ENCODE measurements at regions not wholly inside any gene's neighbourhood (a gene's known extent, or its start where the extent isn't known, plus 50 kb on each side); places are given as distances from the start of the nearest gene placed in this dataset.
A peak's percentile ranks its signal among the peaks of the same experiment; 100 is the strongest.

- Mint-ChIP-seq H3K4me3 (ENCODE audit: unreplicated experiment) (no peak overlapping the region), H3K4me1 (ENCODE audit: low read depth, unreplicated experiment) (peaks cover 14% of the 10 kb centered on the region), H3K9me3 (ENCODE audit: unreplicated experiment) (peaks cover 4% of the 10 kb centered on the region), H3K27me3 (ENCODE audit: unreplicated experiment) (no peaks in the 10 kb centered on the region), H3K36me3 (ENCODE audit: unreplicated experiment) (no peaks in the 10 kb centered on the region), H3K27ac (ENCODE audit: unreplicated experiment) (no peak overlapping the region)
- TF ChIP-seq, protein P1, sequence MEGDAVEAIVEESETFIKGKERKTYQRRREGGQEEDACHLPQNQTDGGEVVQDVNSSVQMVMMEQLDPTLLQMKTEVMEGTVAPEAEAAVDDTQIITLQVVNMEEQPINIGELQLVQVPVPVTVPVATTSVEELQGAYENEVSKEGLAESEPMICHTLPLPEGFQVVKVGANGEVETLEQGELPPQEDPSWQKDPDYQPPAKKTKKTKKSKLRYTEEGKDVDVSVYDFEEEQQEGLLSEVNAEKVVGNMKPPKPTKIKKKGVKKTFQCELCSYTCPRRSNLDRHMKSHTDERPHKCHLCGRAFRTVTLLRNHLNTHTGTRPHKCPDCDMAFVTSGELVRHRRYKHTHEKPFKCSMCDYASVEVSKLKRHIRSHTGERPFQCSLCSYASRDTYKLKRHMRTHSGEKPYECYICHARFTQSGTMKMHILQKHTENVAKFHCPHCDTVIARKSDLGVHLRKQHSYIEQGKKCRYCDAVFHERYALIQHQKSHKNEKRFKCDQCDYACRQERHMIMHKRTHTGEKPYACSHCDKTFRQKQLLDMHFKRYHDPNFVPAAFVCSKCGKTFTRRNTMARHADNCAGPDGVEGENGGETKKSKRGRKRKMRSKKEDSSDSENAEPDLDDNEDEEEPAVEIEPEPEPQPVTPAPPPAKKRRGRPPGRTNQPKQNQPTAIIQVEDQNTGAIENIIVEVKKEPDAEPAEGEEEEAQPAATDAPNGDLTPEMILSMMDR (IDR thresholded peaks at IDR 0.05; ENCODE audit: partially characterized antibody, unreplicated experiment): no peak
- DNase-seq: no peak
Observed at GRCh38 chr16:52054326-52054725, 492.6 kb downstream of the TOX3 start.

DNA sequence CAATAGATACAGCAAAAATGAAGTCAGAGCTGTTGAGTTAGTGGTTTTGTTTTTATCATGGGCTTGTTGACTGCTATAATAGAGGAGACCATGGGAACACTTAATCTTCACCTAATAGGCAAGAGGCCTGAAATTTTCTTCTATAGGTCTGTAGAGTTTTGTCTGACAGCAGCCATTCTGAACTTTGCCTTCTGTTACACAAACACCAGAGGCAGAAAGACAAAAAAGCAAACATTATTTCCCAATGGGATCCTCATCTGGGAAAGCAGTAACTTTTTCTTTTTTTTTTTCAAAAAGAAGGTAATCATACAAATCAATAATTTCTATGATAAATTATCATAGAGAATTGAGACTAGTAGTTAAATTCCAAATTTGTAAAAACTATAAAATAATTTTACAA lies 494.1 kb downstream of the TOX3 start:
- peaks cover 14% of the 10 kb centered on the region for H3K4me1 Mint-ChIP-seq (ENCODE audit: low read depth, unreplicated experiment)
- H3K27ac Mint-ChIP-seq (ENCODE audit: unreplicated experiment): no peak overlapping the region
- peaks cover 4% of the 10 kb centered on the region for H3K9me3 Mint-ChIP-seq (ENCODE audit: unreplicated experiment)
- H3K36me3 Mint-ChIP-seq (ENCODE audit: unreplicated experiment): no peaks in the 10 kb centered on the region
- TF ChIP-seq, protein P1 (IDR thresholded peaks at IDR 0.05; ENCODE audit: partially characterized antibody, unreplicated experiment): no peak
- no peak overlapping the region for H3K4me3 Mint-ChIP-seq (ENCODE audit: unreplicated experiment)
- DNase-seq: no peak
- no peaks in the 10 kb centered on the region for H3K27me3 Mint-ChIP-seq (ENCODE audit: unreplicated experiment)

GRCh38 chr16:52051414-52052172 lies 495.4 kb downstream of the TOX3 start:
- peaks cover 2% of the 10 kb centered on the region for H3K36me3 Mint-ChIP-seq (ENCODE audit: unreplicated experiment)
- DNase-seq: no peak
- peak overlapping the region; percentile 49 for H3K27ac Mint-ChIP-seq (ENCODE audit: unreplicated experiment)
- H3K9me3 Mint-ChIP-seq (ENCODE audit: unreplicated experiment): peaks cover 4% of the 10 kb centered on the region
- peak overlapping the region; percentile 26 for H3K4me3 Mint-ChIP-seq (ENCODE audit: unreplicated experiment)
- H3K4me1 Mint-ChIP-seq (ENCODE audit: low read depth, unreplicated experiment): peaks cover 14% of the 10 kb centered on the region
- TF ChIP-seq, protein P1 (IDR thresholded peaks at IDR 0.05; ENCODE audit: partially characterized antibody, unreplicated experiment): no peak
- no peaks in the 10 kb centered on the region for H3K27me3 Mint-ChIP-seq (ENCODE audit: unreplicated experiment)

DNA sequence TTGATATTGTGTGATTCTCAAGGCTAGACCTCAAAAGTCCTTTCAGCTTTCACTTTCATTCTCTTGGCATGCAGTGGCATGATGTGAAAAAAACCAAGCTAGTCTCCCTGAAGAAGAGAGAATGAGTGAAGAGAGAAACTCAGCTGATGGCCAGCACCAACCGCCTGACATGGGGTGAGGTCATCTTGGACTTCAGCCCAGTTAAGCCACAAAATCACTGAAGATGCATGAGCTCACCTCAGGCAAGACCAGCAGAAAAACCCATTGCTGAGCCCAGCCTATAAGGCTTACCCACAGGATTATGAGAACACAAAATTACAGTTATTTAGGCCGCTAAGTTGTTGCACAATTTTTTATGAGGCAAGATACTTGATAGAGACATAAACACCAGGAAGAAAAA lies 496.5 kb downstream of the TOX3 start:
- no peak overlapping the region for H3K4me3 Mint-ChIP-seq (ENCODE audit: unreplicated experiment)

DNA sequence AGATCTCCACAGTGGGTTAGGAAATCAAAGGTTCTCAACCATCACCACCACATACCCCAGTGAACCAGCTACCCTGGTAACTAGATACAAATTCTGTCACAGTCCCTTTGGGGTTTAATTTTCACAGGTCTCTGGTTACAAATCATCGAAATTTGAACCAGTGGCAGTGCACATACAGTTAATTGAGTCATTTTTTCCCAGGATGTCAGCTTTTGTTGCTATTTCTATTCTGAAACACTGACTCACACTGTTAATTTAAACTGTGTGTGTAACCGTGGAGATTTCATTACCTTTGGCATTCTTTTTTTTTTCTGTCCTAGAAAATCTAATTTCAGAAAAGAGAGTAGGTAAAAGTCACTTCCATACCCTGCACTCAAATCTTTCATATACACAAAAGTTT lies 511.5 kb downstream of the TOX3 start:
- H3K27ac Mint-ChIP-seq (ENCODE audit: unreplicated experiment): no peak overlapping the region
- no peak for DNase-seq
- H3K4me3 Mint-ChIP-seq (ENCODE audit: unreplicated experiment): no peak overlapping the region
- H3K9me3 Mint-ChIP-seq (ENCODE audit: unreplicated experiment): no peaks in the 10 kb centered on the region
- no peaks in the 10 kb centered on the region for H3K27me3 Mint-ChIP-seq (ENCODE audit: unreplicated experiment)
- no peaks in the 10 kb centered on the region for H3K36me3 Mint-ChIP-seq (ENCODE audit: unreplicated experiment)
- no peaks in the 10 kb centered on the region for H3K4me1 Mint-ChIP-seq (ENCODE audit: low read depth, unreplicated experiment)
- TF ChIP-seq, protein P1 (IDR thresholded peaks at IDR 0.05; ENCODE audit: partially characterized antibody, unreplicated experiment): no peak

More for the DNA sequence above, 496.5 kb downstream of the TOX3 start:
- no peak for DNase-seq
- Mint-ChIP-seq H3K27ac (ENCODE audit: unreplicated experiment) (no peak overlapping the region), H3K4me1 (ENCODE audit: low read depth, unreplicated experiment) (peaks cover 14% of the 10 kb centered on the region), H3K27me3 (ENCODE audit: unreplicated experiment) (no peaks in the 10 kb centered on the region), H3K9me3 (ENCODE audit: unreplicated experiment) (peaks cover 4% of the 10 kb centered on the region), H3K36me3 (ENCODE audit: unreplicated experiment) (peaks cover 5% of the 10 kb centered on the region)
- TF ChIP-seq, protein P1 (IDR thresholded peaks at IDR 0.05; ENCODE audit: partially characterized antibody, unreplicated experiment): no peak

Measured in glutamatergic neuron (in vitro differentiated cells).